IMR-90 (cell line): ENCODE measurements at regions not wholly inside any gene's neighbourhood (a gene's known extent, or its start where the extent isn't known, plus 50 kb on each side); places are given as distances from the start of the nearest gene placed in this dataset.

Experiments
- ATAC-seq: fragments of 200-7000 bp; cut with Tn5 transposase; 2 replicates; pipeline ENCODE4 v1.9.1; 2020; ENCODE audit warnings: low read depth, mild to moderate bottlenecking, moderate library complexity
- BruUV-seq: library from RNA; stranded (reverse); fragments of 400-500 nt; replicated peaks from 2 replicates; lab custom pipeline; 2021; lab: Mats Ljungman, UMichigan
- CTCF ChIA-PET: fragments of 300-600 bp; formaldehyde crosslinking; extraction: SDS; loops from one replicate; lab custom pipeline; 2021; ENCODE audit warnings: antibody characterized with exemption; lab: Yijun Ruan, JAX
- POLR2A ChIA-PET: fragments of 300-600 bp; sonication (Branson Sonifier 250); formaldehyde crosslinking; loops from one replicate; lab custom pipeline; 2022; ENCODE audit warnings: antibody characterized with exemption; ENCODE audit not compliant: unreplicated experiment; lab: Charles Lee
- DNase-seq: peaks from one replicate; pipeline ENCODE4 v3.0.0; 2013
- H2AFZ ChIP-seq: replicated peaks from 2 replicates; pipeline ENCODE3; 2013; ENCODE audit warnings: low read length, mild to moderate bottlenecking; ENCODE audit not compliant: poor library complexity
- H2AK5ac ChIP-seq: 2 replicates; pipeline ENCODE4 v1.6.1; 2013; ENCODE audit warnings: low read depth, low read length, inconsistent platforms
- H2AK9ac ChIP-seq: replicated peaks from 2 replicates; pipeline ENCODE3; 2013; ENCODE audit warnings: mild to moderate bottlenecking, low read depth, low read length, moderate library complexity; ENCODE audit not compliant: poor library complexity
- H2BK120ac ChIP-seq: 2 replicates; pipeline ENCODE4 v1.6.1; 2013; ENCODE audit warnings: low read depth, low read length, inconsistent platforms
- H2BK15ac ChIP-seq: 3 replicates; pipeline ENCODE4 v1.6.1; 2013; ENCODE audit warnings: low read depth, low read length, inconsistent platforms
- H2BK20ac ChIP-seq: 2 replicates; pipeline ENCODE4 v1.6.1; 2013; ENCODE audit warnings: low read depth, mild to moderate bottlenecking, inconsistent platforms, low read length, moderate library complexity
- H2BK5ac ChIP-seq: 2 replicates; pipeline ENCODE4 v1.6.1; 2013; ENCODE audit warnings: mild to moderate bottlenecking, low read depth, low read length, inconsistent platforms; ENCODE audit not compliant: poor library complexity, severe bottlenecking
- H3K14ac ChIP-seq: replicated peaks from 2 replicates; pipeline ENCODE4 v1.6.1; 2013; ENCODE audit warnings: low read depth, low read length, inconsistent platforms
- H3K18ac ChIP-seq: 2 replicates; pipeline ENCODE4 v1.6.1; 2013; ENCODE audit warnings: low read depth, low read length, control low read depth
- H3K23ac ChIP-seq: 2 replicates; pipeline ENCODE4 v1.6.1; 2013; ENCODE audit warnings: low read depth, low read length, inconsistent platforms
- H3K27ac ChIP-seq: 2 replicates; pipeline ENCODE4 v1.5.1; 2013; ENCODE audit warnings: mild to moderate bottlenecking, control low read depth, low read length; ENCODE audit not compliant: insufficient read depth
- H3K27me3 ChIP-seq: 2 replicates; pipeline ENCODE4 v1.6.1; 2013; ENCODE audit warnings: low read length; ENCODE audit not compliant: control insufficient read depth, insufficient read depth
- H3K36me3 ChIP-seq: 2 replicates; pipeline ENCODE4 v1.6.1; 2013; ENCODE audit warnings: low read length, mixed read lengths; ENCODE audit not compliant: control insufficient read depth, insufficient read depth
- H3K4ac ChIP-seq: 2 replicates; pipeline ENCODE4 v1.6.1; 2013; ENCODE audit warnings: low read depth, low read length, inconsistent platforms
- H3K4me1 ChIP-seq: 2 replicates; pipeline ENCODE4 v1.6.1; 2013; ENCODE audit warnings: low read length, mixed read lengths; ENCODE audit not compliant: control insufficient read depth, insufficient read depth
- H3K4me2 ChIP-seq: 2 replicates; pipeline ENCODE4 v1.6.1; 2013; ENCODE audit warnings: low read depth, mild to moderate bottlenecking, control low read depth, low read length, moderate library complexity
- H3K4me3 ChIP-seq: 2 replicates; pipeline ENCODE4 v1.5.1; 2013; ENCODE audit warnings: low read depth, mild to moderate bottlenecking, control low read depth, low read length, moderate library complexity; ENCODE audit not compliant: insufficient read depth
- H3K56ac ChIP-seq: 2 replicates; pipeline ENCODE4 v1.6.1; 2013; ENCODE audit warnings: low read length, inconsistent platforms; ENCODE audit not compliant: insufficient read depth; ENCODE audit errors: extremely low read depth
- H3K79me1 ChIP-seq, 2 experiments: 2 replicates each; pipeline ENCODE4 v1.6.1; 2013; ENCODE audit warnings: low read length in 2 of 2, inconsistent platforms in 1 of 2, low read depth in 1 of 2
- H3K9ac ChIP-seq: 2 replicates; pipeline ENCODE4 v1.6.1; 2013; ENCODE audit warnings: low read depth, low read length, control low read depth
- H3K9me1 ChIP-seq: 2 replicates; pipeline ENCODE4 v1.6.1; 2013; ENCODE audit warnings: low read length, inconsistent platforms; ENCODE audit not compliant: insufficient read depth
- H3K9me3 ChIP-seq: 2 replicates; pipeline ENCODE4 v1.6.1; 2013; ENCODE audit warnings: low read length; ENCODE audit not compliant: control insufficient read depth, insufficient read depth
- H4K20me1 ChIP-seq: 2 replicates; pipeline ENCODE4 v1.6.1; 2013; ENCODE audit warnings: low read length, inconsistent platforms; ENCODE audit not compliant: insufficient read depth
- H4K5ac ChIP-seq: 2 replicates; pipeline ENCODE4 v1.6.1; 2013; ENCODE audit warnings: mild to moderate bottlenecking, low read depth, low read length, control low read depth
- H4K8ac ChIP-seq, 2 experiments: 2 replicates each; pipeline ENCODE4 v1.6.1; 2013; ENCODE audit warnings: low read depth in 2 of 2, low read length in 2 of 2, control low read depth in 1 of 2, inconsistent platforms in 1 of 2
- H4K91ac ChIP-seq: 2 replicates; pipeline ENCODE4 v1.6.1; 2013; ENCODE audit warnings: low read depth, low read length, inconsistent platforms; ENCODE audit not compliant: insufficient read depth
- CEBPB ChIP-seq: IDR thresholded peaks from 2 replicates; pipeline ENCODE4 v1.6.1; 2012; ENCODE audit warnings: low read depth, low read length, improper control_type of control experiment
- CHD1 ChIP-seq: IDR thresholded peaks from 2 replicates; pipeline ENCODE4 v1.6.1; 2012; ENCODE audit warnings: low read depth, low read length, improper control_type of control experiment
- FOS ChIP-seq: fragments of 150-350 bp; IDR thresholded peaks from 2 replicates; pipeline ENCODE4 v1.6.1; 2016; ENCODE audit warnings: low read depth, low read length
- MAFK ChIP-seq: IDR thresholded peaks from 2 replicates; pipeline ENCODE4 v1.6.1; 2012; ENCODE audit warnings: low read depth, low read length, improper control_type of control experiment
- MAZ ChIP-seq: IDR thresholded peaks from 2 replicates; pipeline ENCODE4 v1.6.1; 2012; ENCODE audit warnings: low read depth, mild to moderate bottlenecking, low read length, improper control_type of control experiment, moderate library complexity, borderline replicate concordance
- NFE2L2 ChIP-seq: fragments of 150-350 bp; IDR thresholded peaks from 2 replicates; pipeline ENCODE4 v1.6.1; 2016; ENCODE audit warnings: low read depth, mild to moderate bottlenecking, low read length
- POLR2A ChIP-seq: IDR thresholded peaks from 2 replicates; pipeline ENCODE4 v1.6.1; 2012; ENCODE audit warnings: mild to moderate bottlenecking, low read depth, low read length
- RAD21 ChIP-seq: IDR thresholded peaks from 2 replicates; pipeline ENCODE4 v1.6.1; 2012; ENCODE audit warnings: low read length, improper control_type of control experiment
- RCOR1 ChIP-seq: IDR thresholded peaks from 2 replicates; pipeline ENCODE4 v1.6.1; 2012; ENCODE audit warnings: mild to moderate bottlenecking, low read length, improper control_type of control experiment; ENCODE audit not compliant: insufficient replicate concordance
- RFX5 ChIP-seq: IDR thresholded peaks from 2 replicates; pipeline ENCODE4 v1.8.0; 2012; ENCODE audit warnings: low read depth, mild to moderate bottlenecking, low read length, moderate library complexity
- USF2 ChIP-seq: fragments of 150-350 bp; IDR thresholded peaks from 2 replicates; pipeline ENCODE4 v1.6.1; 2017; ENCODE audit warnings: mild to moderate bottlenecking, antibody characterized with exemption, low read length, low read depth
- WGBS, 2 experiments: methylation state at CpG; one replicate each; pipeline versions ENCODE4 v1.1.5 to v1.1.7; 2013; ENCODE audit warnings: missing lambda C conversion rate in 2 of 2; ENCODE audit not compliant: insufficient read length in 1 of 2; ENCODE audit errors: extremely low coverage in 2 of 2; 5-methylcytosine and 5-hydroxymethylcytosine counted together
- dilution Hi-C: fragments of 300-500 bp; cut with HindIII; formaldehyde crosslinking; loops from one replicate; pipeline ENCODE4 v1.14.3; 2018; ENCODE audit warnings: low sequenced_read_pairs; ENCODE audit not compliant: unreplicated experiment
- in situ Hi-C: fragments of 300-500 bp; cut with MboI; formaldehyde crosslinking; loops from 3 replicates; pipeline ENCODE4 v1.14.3; 2019; ENCODE audit warnings: low sequenced_read_pairs, inconsistent platforms, mixed read lengths
- intact Hi-C: fragments of 100-400 bp; cut with micrococcal nuclease; formaldehyde crosslinking; loops from 2 replicates; pipeline ENCODE4 v1.10.0; 2022
- TF ChIP-seq, protein P1 (sequence below): conservative IDR thresholded peaks from 2 replicates; pipeline ENCODE4 v1.5.1; 2012; ENCODE audit warnings: mild to moderate bottlenecking, low read depth, low read length, improper control_type of control experiment
- TF ChIP-seq, protein P2 (sequence below): fragments of 150-350 bp; IDR thresholded peaks from 2 replicates; pipeline ENCODE4 v1.6.1; 2016; ENCODE audit warnings: low read depth, mild to moderate bottlenecking, low read length, moderate library complexity, borderline replicate concordance

GRCh38 chr6:142665393-142665792 lies 279.6 kb downstream of the HIVEP2 start:
- Histone ChIP-seq H3K23ac (no peak overlapping the region), H3K9ac (no peak overlapping the region), H3K9me1 (no peaks in the 10 kb centered on the region), H4K20me1 (no peaks in the 10 kb centered on the region), H2BK5ac (no peak overlapping the region), H3K79me1 (no peaks in the 10 kb centered on the region), H3K4me3 (no peak overlapping the region), H2BK120ac (no peak overlapping the region), H2AFZ (no peak overlapping the region), H3K56ac (no peak overlapping the region), H3K4me1 (no peaks in the 10 kb centered on the region), H3K4me2 (no peak overlapping the region), H2BK15ac (no peak overlapping the region), H4K5ac (no peak overlapping the region), H3K36me3 (no peaks in the 10 kb centered on the region), H2BK20ac (no peak overlapping the region), H2AK5ac (no peak overlapping the region), H3K14ac (no peak overlapping the region), H3K9me3 (no peaks in the 10 kb centered on the region; the same call in 1 of the 2 replicates), H4K8ac (no peak overlapping the region), H3K4ac (no peak overlapping the region), H4K91ac (no peak overlapping the region), H3K18ac (no peak overlapping the region), H2AK9ac (no peak overlapping the region), H3K27ac (no peak overlapping the region), H3K27me3 (peaks cover 3% of the 10 kb centered on the region; the same call in 1 of the 2 replicates)
- no CpG with 5 or more reads among the region's 2 CpGs for WGBS, 2 experiments
- POLR2A ChIA-PET: no interaction called here
- DNase-seq: no peak
- in situ Hi-C loops: no loop called here
- BruUV-seq: no TSS peak
- TF ChIP-seq RCOR1: no peak
- TF ChIP-seq POLR2A: no peak
- TF ChIP-seq FOS: no peak
- no peak for TF ChIP-seq MAFK
- TF ChIP-seq RAD21: no peak
- no peak for TF ChIP-seq MAZ
- TF ChIP-seq NFE2L2: no peak
- no peak for TF ChIP-seq CEBPB
- TF ChIP-seq USF2: no peak
- TF ChIP-seq, protein P1, sequence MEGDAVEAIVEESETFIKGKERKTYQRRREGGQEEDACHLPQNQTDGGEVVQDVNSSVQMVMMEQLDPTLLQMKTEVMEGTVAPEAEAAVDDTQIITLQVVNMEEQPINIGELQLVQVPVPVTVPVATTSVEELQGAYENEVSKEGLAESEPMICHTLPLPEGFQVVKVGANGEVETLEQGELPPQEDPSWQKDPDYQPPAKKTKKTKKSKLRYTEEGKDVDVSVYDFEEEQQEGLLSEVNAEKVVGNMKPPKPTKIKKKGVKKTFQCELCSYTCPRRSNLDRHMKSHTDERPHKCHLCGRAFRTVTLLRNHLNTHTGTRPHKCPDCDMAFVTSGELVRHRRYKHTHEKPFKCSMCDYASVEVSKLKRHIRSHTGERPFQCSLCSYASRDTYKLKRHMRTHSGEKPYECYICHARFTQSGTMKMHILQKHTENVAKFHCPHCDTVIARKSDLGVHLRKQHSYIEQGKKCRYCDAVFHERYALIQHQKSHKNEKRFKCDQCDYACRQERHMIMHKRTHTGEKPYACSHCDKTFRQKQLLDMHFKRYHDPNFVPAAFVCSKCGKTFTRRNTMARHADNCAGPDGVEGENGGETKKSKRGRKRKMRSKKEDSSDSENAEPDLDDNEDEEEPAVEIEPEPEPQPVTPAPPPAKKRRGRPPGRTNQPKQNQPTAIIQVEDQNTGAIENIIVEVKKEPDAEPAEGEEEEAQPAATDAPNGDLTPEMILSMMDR: no peak
- TF ChIP-seq, protein P2, sequence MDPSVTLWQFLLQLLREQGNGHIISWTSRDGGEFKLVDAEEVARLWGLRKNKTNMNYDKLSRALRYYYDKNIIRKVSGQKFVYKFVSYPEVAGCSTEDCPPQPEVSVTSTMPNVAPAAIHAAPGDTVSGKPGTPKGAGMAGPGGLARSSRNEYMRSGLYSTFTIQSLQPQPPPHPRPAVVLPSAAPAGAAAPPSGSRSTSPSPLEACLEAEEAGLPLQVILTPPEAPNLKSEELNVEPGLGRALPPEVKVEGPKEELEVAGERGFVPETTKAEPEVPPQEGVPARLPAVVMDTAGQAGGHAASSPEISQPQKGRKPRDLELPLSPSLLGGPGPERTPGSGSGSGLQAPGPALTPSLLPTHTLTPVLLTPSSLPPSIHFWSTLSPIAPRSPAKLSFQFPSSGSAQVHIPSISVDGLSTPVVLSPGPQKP: no peak
- no peak for TF ChIP-seq CHD1
- TF ChIP-seq RFX5: no peak
- ATAC-seq: no peak
- CTCF ChIA-PET: no interaction called here
- intact Hi-C loops: no loop called here
- dilution Hi-C loops: no loop called here
